ENCODE measurements at regions not wholly inside any gene's neighbourhood (a gene's known extent, or its start where the extent isn't known, plus 50 kb on each side); places are given as distances from the start of the nearest gene placed in this dataset.

DNA sequence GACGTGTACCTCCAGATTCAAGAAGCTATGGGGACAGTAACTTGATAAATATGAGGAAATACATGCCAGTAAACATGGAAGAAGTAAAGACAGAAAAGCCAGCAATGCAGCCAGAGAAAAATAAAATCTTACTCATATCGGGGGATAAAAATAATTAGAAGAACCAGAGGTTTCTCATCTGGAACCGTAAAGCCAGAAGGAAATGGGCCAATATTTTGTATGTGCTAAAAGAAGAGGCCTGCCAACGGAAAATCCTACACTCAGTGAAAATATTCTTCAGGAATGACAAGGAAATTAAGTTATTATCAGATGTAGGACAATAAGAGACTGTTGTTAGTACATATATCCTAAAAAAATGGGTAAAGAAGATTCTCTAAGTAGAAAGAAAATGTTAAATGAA is 401.2 kb downstream of the CDC14C start:
- TF ChIP-seq EZH2phosphoT487 (IDR thresholded peaks at IDR 0.05) (no peak), EZH2 (IDR thresholded peaks at IDR 0.05) (no peak)
- TF ChIP-seq, protein P1, sequence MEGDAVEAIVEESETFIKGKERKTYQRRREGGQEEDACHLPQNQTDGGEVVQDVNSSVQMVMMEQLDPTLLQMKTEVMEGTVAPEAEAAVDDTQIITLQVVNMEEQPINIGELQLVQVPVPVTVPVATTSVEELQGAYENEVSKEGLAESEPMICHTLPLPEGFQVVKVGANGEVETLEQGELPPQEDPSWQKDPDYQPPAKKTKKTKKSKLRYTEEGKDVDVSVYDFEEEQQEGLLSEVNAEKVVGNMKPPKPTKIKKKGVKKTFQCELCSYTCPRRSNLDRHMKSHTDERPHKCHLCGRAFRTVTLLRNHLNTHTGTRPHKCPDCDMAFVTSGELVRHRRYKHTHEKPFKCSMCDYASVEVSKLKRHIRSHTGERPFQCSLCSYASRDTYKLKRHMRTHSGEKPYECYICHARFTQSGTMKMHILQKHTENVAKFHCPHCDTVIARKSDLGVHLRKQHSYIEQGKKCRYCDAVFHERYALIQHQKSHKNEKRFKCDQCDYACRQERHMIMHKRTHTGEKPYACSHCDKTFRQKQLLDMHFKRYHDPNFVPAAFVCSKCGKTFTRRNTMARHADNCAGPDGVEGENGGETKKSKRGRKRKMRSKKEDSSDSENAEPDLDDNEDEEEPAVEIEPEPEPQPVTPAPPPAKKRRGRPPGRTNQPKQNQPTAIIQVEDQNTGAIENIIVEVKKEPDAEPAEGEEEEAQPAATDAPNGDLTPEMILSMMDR (IDR thresholded peaks at IDR 0.05): no peak
